Nephron progenitor cell (in vitro differentiated cells): ENCODE measurements at regions not wholly inside any gene's neighbourhood (a gene's known extent, or its start where the extent isn't known, plus 50 kb on each side); places are given as distances from the start of the nearest gene placed in this dataset.

ENCODE experiments used
- DNase-seq: peaks from one replicate; pipeline ENCODE4 v3.0.0; 2021
- H3K27ac Mint-ChIP-seq: 2 replicates; pipeline ENCODE4 v1.8.0; 2021; ENCODE audit warnings: mild to moderate bottlenecking, moderate library complexity, mixed read lengths
- H3K27me3 Mint-ChIP-seq: 2 replicates; pipeline ENCODE4 v1.8.0; 2021; ENCODE audit warnings: mild to moderate bottlenecking, low read depth, mixed read lengths; ENCODE audit not compliant: poor library complexity
- H3K36me3 Mint-ChIP-seq: 2 replicates; pipeline ENCODE4 v1.8.0; 2021; ENCODE audit warnings: low read depth, mixed read lengths
- H3K4me1 Mint-ChIP-seq: 2 replicates; pipeline ENCODE4 v1.8.0; 2021; ENCODE audit warnings: mixed read lengths
- H3K4me3 Mint-ChIP-seq: 2 replicates; pipeline ENCODE4 v1.8.0; 2021; ENCODE audit warnings: mild to moderate bottlenecking, moderate library complexity, mixed read lengths
- H3K9me3 Mint-ChIP-seq: 2 replicates; pipeline ENCODE4 v1.8.0; 2021; ENCODE audit warnings: mild to moderate bottlenecking, moderate library complexity, mixed read lengths
- CTCF ChIP-seq: fragments of 200-600 bp; sonication (generic); IDR thresholded peaks from 2 replicates; pipeline ENCODE4 v1.5.0; 2021; ENCODE audit warnings: antibody characterized with exemption

- peaks cover 43% of the 10 kb centered on the region for H3K4me1 Mint-ChIP-seq
- H3K36me3 Mint-ChIP-seq: no peaks in the 10 kb centered on the region
- H3K27ac Mint-ChIP-seq: no peak overlapping the region
- no peak for DNase-seq
- no peak overlapping the region for H3K4me3 Mint-ChIP-seq
- H3K27me3 Mint-ChIP-seq: peaks cover 10% of the 10 kb centered on the region
- no peak for TF ChIP-seq CTCF
- no peaks in the 10 kb centered on the region for H3K9me3 Mint-ChIP-seq
Measured at GRCh38 chr9:96079779-96080178, 204.3 kb downstream of the ERCC6L2 start.

- no peak for DNase-seq
Measured at GRCh38 chr9:96078897-96079490, 203.5 kb downstream of the ERCC6L2 start.

GRCh38 chr9:96075757-96076156 is 200.3 kb downstream of the ERCC6L2 start:
- Mint-ChIP-seq H3K4me1 (peaks cover 43% of the 10 kb centered on the region), H3K4me3 (no peak overlapping the region), H3K27ac (no peak overlapping the region), H3K9me3 (no peaks in the 10 kb centered on the region), H3K36me3 (no peaks in the 10 kb centered on the region), H3K27me3 (peaks cover 10% of the 10 kb centered on the region)
- no peak for DNase-seq
- no peak for TF ChIP-seq CTCF

More at GRCh38 chr9:96078897-96079490, 203.5 kb downstream of the ERCC6L2 start:
- Mint-ChIP-seq H3K27me3 (peaks cover 15% of the 10 kb centered on the region), H3K9me3 (no peaks in the 10 kb centered on the region), H3K4me1 (peaks cover 39% of the 10 kb centered on the region), H3K4me3 (no peak overlapping the region), H3K36me3 (no peaks in the 10 kb centered on the region), H3K27ac (no peak overlapping the region)
- TF ChIP-seq CTCF: no peak

GRCh38 chr9:96075111-96075510 is 199.6 kb downstream of the ERCC6L2 start:
- Mint-ChIP-seq H3K27ac (no peak overlapping the region), H3K9me3 (no peaks in the 10 kb centered on the region), H3K4me1 (peaks cover 39% of the 10 kb centered on the region), H3K4me3 (no peak overlapping the region), H3K27me3 (peaks cover 10% of the 10 kb centered on the region), H3K36me3 (no peaks in the 10 kb centered on the region)
- no peak for TF ChIP-seq CTCF
- no peak for DNase-seq

GRCh38 chr9:96073531-96074480 is 198.3 kb downstream of the ERCC6L2 start:
- no peaks in the 10 kb centered on the region for H3K36me3 Mint-ChIP-seq

More at GRCh38 chr9:96073531-96074480, 198.3 kb downstream of the ERCC6L2 start:
- DNase-seq: no peak
- no peak for TF ChIP-seq CTCF
- no peak overlapping the region for H3K27ac Mint-ChIP-seq
- peaks cover 18% of the 10 kb centered on the region for H3K27me3 Mint-ChIP-seq
- no peak overlapping the region for H3K4me3 Mint-ChIP-seq
- H3K4me1 Mint-ChIP-seq: peaks cover 50% of the 10 kb centered on the region
- H3K9me3 Mint-ChIP-seq: no peaks in the 10 kb centered on the region
